CMK (cell line): ENCODE measurements at regions not wholly inside any gene's neighbourhood (a gene's known extent, or its start where the extent isn't known, plus 50 kb on each side); places are given as distances from the start of the nearest gene placed in this dataset.

ENCODE experiments used
- DNase-seq: peaks from one replicate; pipeline ENCODE4 v3.0.0-alpha.2; 2010; ENCODE audit warnings: low read depth

GRCh38 chr9:89998633-89999032 lies 393.8 kb downstream of the GADD45G start:
- DNase-seq: no peak

- no peak for DNase-seq
These were observed 394.3 kb downstream of the GADD45G start for GRCh38 chr9:89999176-89999533.

GRCh38 chr9:89999534-90000370 lies 394.9 kb downstream of the GADD45G start:
- no peak for DNase-seq

GRCh38 chr9:90000925-90001324 lies 396.1 kb downstream of the GADD45G start:
- no peak for DNase-seq

GRCh38 chr9:90001747-90002146 lies 396.9 kb downstream of the GADD45G start:
- no peak for DNase-seq

GRCh38 chr9:90002397-90003271 lies 397.8 kb downstream of the GADD45G start:
- DNase-seq: no peak

- no peak for DNase-seq
These were observed 400.6 kb downstream of the GADD45G start for GRCh38 chr9:90005388-90005787.

GRCh38 chr9:90007516-90008440 lies 403.0 kb downstream of the GADD45G start:
- no peak for DNase-seq

- no peak for DNase-seq
These were observed 404.6 kb downstream of the GADD45G start for GRCh38 chr9:90009447-90009846.

GRCh38 chr9:90010793-90011192 lies 406.0 kb downstream of the GADD45G start:
- DNase-seq: no peak

GRCh38 chr9:90012949-90013348 lies 408.1 kb downstream of the GADD45G start:
- no peak for DNase-seq

- DNase-seq: no peak
These were observed 409.0 kb downstream of the GADD45G start for GRCh38 chr9:90013778-90014177.

- DNase-seq: no peak
These were observed 409.6 kb downstream of the GADD45G start for GRCh38 chr9:90014421-90014820.

GRCh38 chr9:90016272-90016671 lies 411.5 kb downstream of the GADD45G start:
- DNase-seq: no peak

- no peak for DNase-seq
These were observed 412.9 kb downstream of the GADD45G start for GRCh38 chr9:90017679-90018078.

GRCh38 chr9:90018688-90019087 lies 413.9 kb downstream of the GADD45G start:
- DNase-seq: no peak

- no peak for DNase-seq
These were observed 414.8 kb downstream of the GADD45G start for GRCh38 chr9:90019626-90020025.

GRCh38 chr9:90020276-90020871 lies 415.6 kb downstream of the GADD45G start:
- DNase-seq: no peak

- no peak for DNase-seq
These were observed 416.5 kb downstream of the GADD45G start for GRCh38 chr9:90021216-90021906.

- DNase-seq: no peak
These were observed 417.7 kb downstream of the GADD45G start for GRCh38 chr9:90022474-90022873.

GRCh38 chr9:90023861-90024260 lies 419.0 kb downstream of the GADD45G start:
- no peak for DNase-seq
